GM12874 (cell line): ENCODE measurements at regions not wholly inside any gene's neighbourhood (a gene's known extent, or its start where the extent isn't known, plus 50 kb on each side); places are given as distances from the start of the nearest gene placed in this dataset.

Experiments used
- CTCF ChIP-seq: IDR thresholded peaks from 2 replicates; pipeline ENCODE4 v1.5.1; 2011; ENCODE audit warnings: low read depth, mild to moderate bottlenecking, control low read depth, low read length, moderate library complexity; ENCODE audit not compliant: insufficient read depth

- no peak for TF ChIP-seq CTCF
Measured at GRCh38 chr9:7622481-7622880, 177.1 kb downstream of the DMAC1 start.

- TF ChIP-seq CTCF: no peak
Measured at GRCh38 chr9:7615344-7615743, 184.2 kb downstream of the DMAC1 start.

- TF ChIP-seq CTCF: no peak
Measured at GRCh38 chr9:7613931-7614330, 185.6 kb downstream of the DMAC1 start.

GRCh38 chr9:7608261-7608660 is 191.3 kb downstream of the DMAC1 start:
- no peak for TF ChIP-seq CTCF

- no peak for TF ChIP-seq CTCF
Measured at GRCh38 chr9:7607421-7607820, 192.2 kb downstream of the DMAC1 start.

GRCh38 chr9:7606591-7606990 is 193.0 kb downstream of the DMAC1 start:
- TF ChIP-seq CTCF: no peak

- TF ChIP-seq CTCF: no peak
Measured at GRCh38 chr9:7601739-7602138, 197.8 kb downstream of the DMAC1 start.

- no peak for TF ChIP-seq CTCF
Measured at GRCh38 chr9:7597716-7598115, 201.9 kb downstream of the DMAC1 start.
